ENCODE measurements at regions not wholly inside any gene's neighbourhood (a gene's known extent, or its start where the extent isn't known, plus 50 kb on each side); places are given as distances from the start of the nearest gene placed in this dataset.
A peak's percentile ranks its signal among the peaks of the same experiment; 100 is the strongest.

GRCh38 chr6:9938801-9939200 is 476.1 kb downstream of the TFAP2A start:
- Mint-ChIP-seq H3K4me3 (no peak overlapping the region), H3K36me3 (ENCODE audit: low read depth) (no peaks in the 10 kb centered on the region), H3K9me3 (peaks cover 11% of the 10 kb centered on the region), H3K27ac (no peak overlapping the region), H3K27me3 (ENCODE audit: insufficient read depth) (no peaks in the 10 kb centered on the region), H3K4me1 (no peaks in the 10 kb centered on the region)
- TF ChIP-seq CTCF (conservative IDR thresholded peaks at IDR 0.05) = no peak
- H3K36me3 ChIP-seq (ENCODE audit: control insufficient read depth, insufficient read depth, low read length) = no peaks in the 10 kb centered on the region
- no peak for DNase-seq
- H3K27me3 ChIP-seq (ENCODE audit: control insufficient read depth, insufficient read depth, low read length, poor library complexity, severe bottlenecking) = no peaks in the 10 kb centered on the region
- H3K9ac ChIP-seq (ENCODE audit: extremely low read depth, low read length, poor library complexity, severe bottlenecking) = no peak overlapping the region
- no peaks in the 10 kb centered on the region for H3K9me3 ChIP-seq (ENCODE audit: control insufficient read depth, low read length)
- 75 to 86% methylated on average over 6 to 7 of the region's 7 CpGs for WGBS, 2 experiments (ENCODE audit: insufficient coverage in 1 of 2, insufficient read length in 1 of 2)
- peak overlapping the region; percentile 56 for H3K27ac ChIP-seq (ENCODE audit: low read depth, low read length)
- no peaks in the 10 kb centered on the region for H3K4me1 ChIP-seq (ENCODE audit: control insufficient read depth, insufficient read depth, low read length)
- H3K4me3 ChIP-seq (ENCODE audit: low read length) = no peak overlapping the region

- no peak for TF ChIP-seq CTCF (conservative IDR thresholded peaks at IDR 0.05)
- H3K9ac ChIP-seq (ENCODE audit: extremely low read depth, low read length, poor library complexity, severe bottlenecking) = no peak overlapping the region
- H3K27ac ChIP-seq (ENCODE audit: low read depth, low read length) = no peak overlapping the region
- no peaks in the 10 kb centered on the region for H3K9me3 ChIP-seq (ENCODE audit: control insufficient read depth, low read length)
- H3K36me3 Mint-ChIP-seq (ENCODE audit: low read depth) = no peaks in the 10 kb centered on the region
- H3K4me3 Mint-ChIP-seq = no peak overlapping the region
- H3K27me3 ChIP-seq (ENCODE audit: control insufficient read depth, insufficient read depth, low read length, poor library complexity, severe bottlenecking) = no peaks in the 10 kb centered on the region
- H3K4me3 ChIP-seq (ENCODE audit: low read length) = no peak overlapping the region
- 91 to 94% methylated on average over 9 to 13 of the region's 13 CpGs for WGBS, 2 experiments (ENCODE audit: insufficient coverage in 1 of 2, insufficient read length in 1 of 2)
- H3K27ac Mint-ChIP-seq = no peak overlapping the region
- H3K27me3 Mint-ChIP-seq (ENCODE audit: insufficient read depth) = no peaks in the 10 kb centered on the region
- no peaks in the 10 kb centered on the region for H3K36me3 ChIP-seq (ENCODE audit: control insufficient read depth, insufficient read depth, low read length)
- peaks cover 4% of the 10 kb centered on the region for H3K9me3 Mint-ChIP-seq
- DNase-seq = no peak
- H3K4me1 ChIP-seq (ENCODE audit: control insufficient read depth, insufficient read depth, low read length) = no peaks in the 10 kb centered on the region
- H3K4me1 Mint-ChIP-seq = no peaks in the 10 kb centered on the region
These were observed 477.7 kb downstream of the TFAP2A start for GRCh38 chr6:9937031-9937763.

- Mint-ChIP-seq H3K9me3 (peaks cover 2% of the 10 kb centered on the region), H3K36me3 (ENCODE audit: low read depth) (no peaks in the 10 kb centered on the region), H3K4me1 (no peaks in the 10 kb centered on the region), H3K4me3 (no peak overlapping the region), H3K27ac (no peak overlapping the region), H3K27me3 (ENCODE audit: insufficient read depth) (no peaks in the 10 kb centered on the region)
- Histone ChIP-seq H3K9ac (ENCODE audit: extremely low read depth, low read length, poor library complexity, severe bottlenecking) (no peak overlapping the region), H3K27ac (ENCODE audit: low read depth, low read length) (no peak overlapping the region), H3K4me3 (ENCODE audit: low read length) (no peak overlapping the region), H3K27me3 (ENCODE audit: control insufficient read depth, insufficient read depth, low read length, poor library complexity, severe bottlenecking) (no peaks in the 10 kb centered on the region), H3K9me3 (ENCODE audit: control insufficient read depth, low read length) (no peaks in the 10 kb centered on the region), H3K36me3 (ENCODE audit: control insufficient read depth, insufficient read depth, low read length) (no peaks in the 10 kb centered on the region), H3K4me1 (ENCODE audit: control insufficient read depth, insufficient read depth, low read length) (no peaks in the 10 kb centered on the region)
- no peak for TF ChIP-seq CTCF (conservative IDR thresholded peaks at IDR 0.05)
- no peak for DNase-seq
- WGBS, 2 experiments (ENCODE audit: insufficient coverage in 1 of 2, insufficient read length in 1 of 2) = 84 to 90% methylated on average over 6 to 7 of the region's 7 CpGs
These were observed 478.3 kb downstream of the TFAP2A start for GRCh38 chr6:9936551-9936950.

Measured in endodermal cell (in vitro differentiated cells).